Coronary artery (tissue), 2 donors: ENCODE measurements at regions not wholly inside any gene's neighbourhood (a gene's known extent, or its start where the extent isn't known, plus 50 kb on each side); places are given as distances from the start of the nearest gene placed in this dataset.

ENCODE experiments used
- DNase-seq: peaks from one replicate; pipeline ENCODE4 v3.0.0-alpha.2; 2017; ENCODE audit warnings: low spot score
- H3K27ac ChIP-seq, 2 donors: fragments of 200-600 bp; sonication (generic); one replicate each; pipeline ENCODE4 v1.5.1; 2016 to 2019
- H3K4me3 ChIP-seq: fragments of 200-600 bp; sonication (generic); 2 replicates; pipeline ENCODE4 v1.5.1; 2016; ENCODE audit warnings: mild to moderate bottlenecking, moderate library complexity
- CTCF ChIP-seq: fragments of 200-600 bp; sonication (generic); IDR thresholded peaks from one replicate; pipeline ENCODE4 v1.5.1; 2019; ENCODE audit warnings: antibody characterized with exemption

GRCh38 chr6:168905451-168906090 lies 348.1 kb downstream of the THBS2 start:
- Histone ChIP-seq H3K27ac (no peak overlapping the region), H3K4me3 (no peak overlapping the region)
- no peak for DNase-seq
- TF ChIP-seq CTCF = no peak

GRCh38 chr6:168903613-168904345 lies 349.9 kb downstream of the THBS2 start:
- Histone ChIP-seq H3K4me3 (no peak overlapping the region), H3K27ac (no peak overlapping the region)
- DNase-seq = no peak
- TF ChIP-seq CTCF = no peak

GRCh38 chr6:168902075-168902474 lies 351.6 kb downstream of the THBS2 start:
- no peak for DNase-seq
- Histone ChIP-seq H3K27ac (no peak overlapping the region), H3K4me3 (no peak overlapping the region)
- no peak for TF ChIP-seq CTCF

GRCh38 chr6:168901076-168901475 lies 352.6 kb downstream of the THBS2 start:
- no peak for DNase-seq
- no peak for TF ChIP-seq CTCF
- Histone ChIP-seq H3K4me3 (no peak overlapping the region), H3K27ac (peak overlapping the region in 1 of 2 donors; percentile 10)

- H3K27ac ChIP-seq = no peak overlapping the region
- H3K4me3 ChIP-seq = no peak overlapping the region
- no peak for TF ChIP-seq CTCF
- DNase-seq = no peak
Measured at GRCh38 chr6:168896321-168896720, 357.3 kb downstream of the THBS2 start.

- Histone ChIP-seq H3K4me3 (peak overlapping the region; percentile 52), H3K27ac (no peak overlapping the region)
- DNase-seq = no peak
Measured at GRCh38 chr6:168895102-168895812, 358.4 kb downstream of the THBS2 start.

More at GRCh38 chr6:168895102-168895812, 358.4 kb downstream of the THBS2 start:
- TF ChIP-seq CTCF = peak; percentile 84
